Ectodermal cell (in vitro differentiated cells): ENCODE measurements at regions not wholly inside any gene's neighbourhood (a gene's known extent, or its start where the extent isn't known, plus 50 kb on each side); places are given as distances from the start of the nearest gene placed in this dataset.

ENCODE experiments used
- H3K27ac ChIP-seq: 2 replicates; pipeline ENCODE4 v1.7.0; 2013; ENCODE audit warnings: mild to moderate bottlenecking, low read depth, low read length; ENCODE audit not compliant: insufficient read depth, poor library complexity, severe bottlenecking
- H3K27me3 ChIP-seq: 2 replicates; pipeline ENCODE4 v1.7.0; 2013; ENCODE audit warnings: mild to moderate bottlenecking, low read length; ENCODE audit not compliant: insufficient read depth, control insufficient read depth, poor library complexity, severe bottlenecking
- H3K36me3 ChIP-seq: one replicate; pipeline ENCODE4 v1.7.0; 2013; ENCODE audit warnings: low read length; ENCODE audit not compliant: control insufficient read depth, insufficient read depth
- H3K4me1 ChIP-seq: one replicate; pipeline ENCODE4 v1.7.0; 2013; ENCODE audit warnings: low read length; ENCODE audit not compliant: control insufficient read depth, insufficient read depth
- H3K4me3 ChIP-seq: 2 replicates; pipeline ENCODE4 v1.7.0; 2013; ENCODE audit warnings: low read depth, low read length, control low read depth; ENCODE audit not compliant: insufficient read depth
- H3K9me3 ChIP-seq: 2 replicates; pipeline ENCODE4 v1.7.0; 2013; ENCODE audit warnings: mild to moderate bottlenecking, low read length, moderate library complexity; ENCODE audit not compliant: control insufficient read depth
- WGBS, 2 experiments: methylation state at CpG; one replicate each; pipeline ENCODE4 v1.1.7; 2013; ENCODE audit warnings: missing lambda C conversion rate in 2 of 2; 5-methylcytosine and 5-hydroxymethylcytosine counted together

DNA sequence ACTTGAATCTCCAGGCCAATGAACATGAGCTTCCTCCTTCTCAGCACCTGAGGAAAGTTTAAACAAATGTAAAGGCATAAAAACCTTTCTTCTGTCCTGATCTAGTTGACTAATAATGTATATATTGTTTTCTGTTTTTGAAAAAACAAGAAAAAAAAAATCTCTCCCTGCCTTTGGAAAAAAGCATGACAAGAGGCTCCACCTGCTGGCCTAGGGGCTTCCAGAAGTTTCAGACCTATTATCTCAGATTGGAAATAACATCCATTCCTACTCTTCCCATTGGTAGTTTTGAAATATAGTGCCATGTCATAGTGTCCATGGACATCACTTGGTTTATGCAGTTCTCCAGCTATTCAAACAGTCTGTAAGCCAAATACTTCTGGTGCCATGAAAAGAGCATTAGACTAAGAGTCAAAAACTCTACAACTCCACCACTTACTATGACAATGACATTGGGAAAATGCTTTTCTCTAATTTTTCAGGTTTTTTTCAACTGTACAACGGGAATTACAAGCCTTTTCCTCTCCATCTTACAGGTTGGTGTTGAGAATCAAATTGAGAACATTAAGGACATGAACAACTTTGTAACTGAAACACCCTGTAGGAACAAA lies 409.6 kb upstream of the MPDZ start:
- H3K27me3 ChIP-seq, result no peaks in the 10 kb centered on the region
- 82 to 90% methylated on average over 1 of the region's 1 CpG for WGBS, 2 experiments
- H3K4me3 ChIP-seq, result no peak overlapping the region
- no peak overlapping the region for H3K27ac ChIP-seq
- H3K9me3 ChIP-seq, result no peaks in the 10 kb centered on the region
- peaks cover 4% of the 10 kb centered on the region for H3K4me1 ChIP-seq
- H3K36me3 ChIP-seq, result no peaks in the 10 kb centered on the region

DNA sequence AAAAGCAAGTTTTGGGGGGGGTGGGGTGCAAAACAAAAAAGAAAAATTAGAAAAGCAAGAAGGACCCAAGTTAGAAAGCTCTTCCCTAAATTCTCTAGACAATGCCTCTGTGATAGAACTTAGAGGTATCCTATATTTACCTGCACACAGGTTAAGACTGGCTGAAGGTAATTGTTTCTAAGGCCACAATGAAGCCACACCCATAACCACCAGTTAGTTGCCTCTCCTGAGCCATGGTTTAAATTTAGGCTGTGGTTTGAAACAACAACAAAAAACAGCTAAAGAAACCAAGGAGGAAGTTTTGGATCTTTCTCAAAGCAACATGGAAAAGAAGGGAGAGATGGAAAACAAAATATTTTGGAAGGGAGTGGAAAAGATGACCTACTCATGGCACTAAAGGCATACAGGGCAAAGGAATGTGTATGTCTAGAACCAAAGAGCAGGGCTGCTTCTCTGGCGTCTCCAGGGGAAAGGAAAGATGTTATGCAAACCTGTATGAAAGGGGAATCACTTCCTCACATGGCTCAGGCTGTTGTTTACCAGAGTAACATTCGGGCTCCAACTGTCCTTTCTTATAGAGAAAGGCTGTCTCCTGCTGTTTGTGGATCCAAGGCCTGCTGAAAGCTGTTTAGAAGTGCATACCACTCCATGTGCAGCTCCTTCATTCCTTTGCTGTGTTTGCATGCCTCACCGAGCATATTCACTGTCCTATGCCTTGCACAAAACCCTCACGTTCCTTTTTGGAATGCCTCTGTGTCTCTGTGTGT lies 408.9 kb upstream of the MPDZ start:
- Histone ChIP-seq H3K9me3 (no peaks in the 10 kb centered on the region), H3K4me1 (peaks cover 4% of the 10 kb centered on the region), H3K4me3 (no peak overlapping the region), H3K27me3 (no peaks in the 10 kb centered on the region), H3K36me3 (no peaks in the 10 kb centered on the region), H3K27ac (no peak overlapping the region)
- 7 to 8% methylated on average over 4 of the region's 4 CpGs for WGBS, 2 experiments

DNA sequence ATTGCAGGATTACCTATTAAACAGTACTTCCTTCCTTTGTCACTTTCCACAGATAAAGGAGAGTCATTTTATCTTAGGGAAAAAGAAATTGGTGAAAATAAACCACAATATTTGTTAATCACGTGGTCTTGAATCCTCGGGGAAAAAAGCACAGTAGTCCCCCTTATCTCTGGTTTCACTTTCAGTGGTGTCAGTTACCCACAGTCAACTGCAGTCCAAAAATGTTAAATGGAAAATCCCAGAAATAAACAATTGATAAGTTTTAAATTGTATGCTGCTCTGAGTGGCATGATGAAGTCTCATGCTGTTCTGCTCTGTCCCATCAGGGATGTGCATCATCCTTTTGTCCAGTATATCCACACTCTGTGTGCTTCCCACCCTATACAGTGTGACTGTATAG lies 405.2 kb upstream of the MPDZ start:
- Histone ChIP-seq H3K4me1 (peaks cover 4% of the 10 kb centered on the region), H3K27ac (no peak overlapping the region), H3K9me3 (no peaks in the 10 kb centered on the region), H3K27me3 (no peaks in the 10 kb centered on the region), H3K36me3 (no peaks in the 10 kb centered on the region), H3K4me3 (no peak overlapping the region)
- 97% methylated on average over 2 of the region's 2 CpGs for WGBS, 2 experiments

DNA sequence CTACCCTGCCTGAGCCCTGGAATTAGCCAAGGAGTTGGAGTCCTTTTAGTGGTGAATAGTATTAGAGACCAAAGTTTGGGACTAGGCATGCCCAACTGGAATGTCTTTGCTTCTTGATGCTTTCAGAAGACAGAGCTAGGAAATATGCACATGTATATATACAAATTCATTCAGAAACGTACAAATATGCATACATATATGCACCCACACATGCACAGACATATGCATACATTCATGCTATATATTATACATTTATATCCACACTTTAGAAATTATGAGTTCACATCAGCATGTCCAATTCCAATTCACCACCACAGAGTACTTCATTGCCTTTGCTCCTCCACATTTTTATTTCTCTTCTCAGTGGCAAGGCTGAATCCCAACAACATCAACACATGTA lies 398.3 kb upstream of the MPDZ start:
- no peaks in the 10 kb centered on the region for H3K27me3 ChIP-seq
- no peak overlapping the region for H3K4me3 ChIP-seq
- no peaks in the 10 kb centered on the region for H3K4me1 ChIP-seq
- H3K27ac ChIP-seq, result no peak overlapping the region
- no peaks in the 10 kb centered on the region for H3K9me3 ChIP-seq
- WGBS, 2 experiments, result 78 to 90% methylated on average over 1 of the region's 1 CpG
- no peaks in the 10 kb centered on the region for H3K36me3 ChIP-seq

DNA sequence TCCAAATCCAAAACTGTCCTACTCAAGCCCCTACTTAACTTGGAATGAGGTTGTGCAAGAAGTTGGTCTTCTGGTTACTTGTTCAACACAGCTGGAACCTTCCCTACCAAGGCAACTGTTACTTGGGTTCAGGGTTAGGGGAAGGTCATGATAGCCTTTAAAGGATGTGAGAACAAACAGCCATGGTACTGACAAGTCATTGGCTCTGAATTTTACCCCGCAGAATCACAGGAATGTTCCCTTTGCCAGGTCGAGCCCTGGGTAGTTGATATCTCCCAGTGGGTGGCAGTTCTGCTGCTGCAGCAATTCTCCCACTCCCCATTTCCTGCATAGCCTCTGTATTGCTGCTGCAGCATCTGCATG lies 396.1 kb upstream of the MPDZ start:
- 40 to 42% methylated on average over 2 of the region's 2 CpGs for WGBS, 2 experiments
- Histone ChIP-seq H3K4me3 (no peak overlapping the region), H3K4me1 (no peaks in the 10 kb centered on the region), H3K9me3 (no peaks in the 10 kb centered on the region), H3K36me3 (no peaks in the 10 kb centered on the region), H3K27me3 (no peaks in the 10 kb centered on the region), H3K27ac (no peak overlapping the region)

DNA sequence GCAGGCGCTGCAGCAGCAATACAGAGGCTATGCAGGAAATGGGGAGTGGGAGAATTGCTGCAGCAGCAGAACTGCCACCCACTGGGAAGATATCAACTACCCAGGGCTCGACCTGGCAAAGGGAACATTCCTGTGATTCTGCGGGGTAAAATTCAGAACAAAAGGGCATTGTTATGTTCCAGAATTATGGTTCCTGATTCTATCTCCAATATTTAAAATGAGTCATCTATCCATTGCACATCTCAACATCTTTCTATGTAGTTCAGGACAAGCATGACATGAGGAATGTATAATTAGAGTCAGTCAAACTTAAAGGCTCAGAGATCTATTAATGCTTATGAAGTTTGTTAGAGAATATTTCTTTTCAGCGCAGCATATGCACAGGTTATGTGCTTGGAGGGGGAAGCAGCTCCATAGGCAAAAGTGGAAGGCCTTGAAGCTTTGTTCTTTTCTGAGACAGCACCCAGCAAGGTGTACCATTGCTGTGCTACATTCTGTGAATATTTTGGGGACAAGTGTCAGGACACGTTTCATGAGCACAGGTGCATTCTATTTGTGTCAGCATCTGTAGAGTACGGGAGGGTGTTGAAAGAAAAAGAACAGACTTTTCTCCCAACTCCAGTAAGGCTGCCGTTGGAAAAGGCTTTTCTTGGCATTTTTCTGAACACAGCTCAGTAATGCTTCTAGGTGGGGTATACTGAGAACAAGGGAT lies 395.6 kb upstream of the MPDZ start:
- Histone ChIP-seq H3K4me1 (no peaks in the 10 kb centered on the region), H3K27ac (no peak overlapping the region), H3K27me3 (no peaks in the 10 kb centered on the region), H3K4me3 (no peak overlapping the region), H3K9me3 (no peaks in the 10 kb centered on the region), H3K36me3 (no peaks in the 10 kb centered on the region)
- 87 to 88% methylated on average over 7 of the region's 7 CpGs for WGBS, 2 experiments

DNA sequence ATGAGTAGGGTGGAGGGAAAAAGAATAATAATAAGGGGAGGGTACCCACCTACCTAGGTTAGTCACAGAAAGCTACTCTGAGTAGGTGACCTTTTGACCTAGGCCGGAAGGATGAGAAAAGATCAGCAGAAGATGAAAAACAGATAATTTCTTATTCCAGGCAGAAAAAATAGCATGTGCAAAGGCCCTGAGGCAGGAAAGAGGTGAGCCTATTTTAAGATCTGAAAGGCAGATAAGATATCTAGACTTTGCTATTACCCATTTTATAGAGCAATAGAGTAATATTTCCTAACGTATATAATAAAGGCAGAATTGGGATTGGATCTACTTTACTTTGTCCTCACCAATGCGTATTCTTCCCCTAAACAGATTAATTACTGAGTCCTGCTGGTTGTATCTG lies 393.9 kb upstream of the MPDZ start:
- Histone ChIP-seq H3K4me1 (no peaks in the 10 kb centered on the region), H3K27ac (no peak overlapping the region), H3K4me3 (no peak overlapping the region), H3K9me3 (no peaks in the 10 kb centered on the region), H3K36me3 (no peaks in the 10 kb centered on the region), H3K27me3 (no peaks in the 10 kb centered on the region)
- WGBS, 2 experiments, result 40 to 47% methylated on average over 2 of the region's 3 CpGs

DNA sequence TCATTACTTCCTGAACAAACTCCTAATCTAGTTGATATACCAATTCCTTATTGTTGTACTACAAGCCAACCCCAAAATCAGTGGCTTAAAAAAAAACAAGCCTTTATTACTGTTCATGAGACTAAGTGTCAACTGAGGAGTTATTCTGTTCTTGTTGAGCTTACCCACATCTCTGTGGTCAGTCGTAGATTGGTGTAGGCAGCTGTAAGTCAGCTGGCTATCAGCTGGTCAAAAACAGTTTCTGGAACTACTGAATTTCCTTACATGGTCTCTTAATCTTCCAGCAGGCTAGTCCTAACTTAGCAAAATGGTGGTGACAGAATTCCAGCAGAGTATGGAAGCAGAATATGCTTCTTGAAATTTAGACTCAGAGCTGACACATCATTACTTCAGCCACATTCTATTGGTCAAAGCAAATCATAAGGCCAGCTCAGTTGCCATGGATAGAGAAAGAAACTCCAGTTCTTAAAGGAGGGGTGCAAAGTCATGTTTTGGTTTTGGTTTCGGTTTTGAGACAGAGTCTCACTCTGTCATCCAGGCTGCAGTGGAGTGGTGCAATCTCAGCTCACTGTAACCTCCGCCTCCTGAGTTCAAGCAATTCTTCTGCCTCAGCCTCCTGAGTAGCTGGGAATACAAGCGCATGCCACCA lies 386.1 kb upstream of the MPDZ start:
- WGBS, 2 experiments, result 88 to 93% methylated on average over 4 of the region's 4 CpGs
- Histone ChIP-seq H3K4me3 (no peak overlapping the region), H3K27ac (no peak overlapping the region), H3K36me3 (no peaks in the 10 kb centered on the region), H3K27me3 (no peaks in the 10 kb centered on the region), H3K9me3 (no peaks in the 10 kb centered on the region), H3K4me1 (no peaks in the 10 kb centered on the region)

DNA sequence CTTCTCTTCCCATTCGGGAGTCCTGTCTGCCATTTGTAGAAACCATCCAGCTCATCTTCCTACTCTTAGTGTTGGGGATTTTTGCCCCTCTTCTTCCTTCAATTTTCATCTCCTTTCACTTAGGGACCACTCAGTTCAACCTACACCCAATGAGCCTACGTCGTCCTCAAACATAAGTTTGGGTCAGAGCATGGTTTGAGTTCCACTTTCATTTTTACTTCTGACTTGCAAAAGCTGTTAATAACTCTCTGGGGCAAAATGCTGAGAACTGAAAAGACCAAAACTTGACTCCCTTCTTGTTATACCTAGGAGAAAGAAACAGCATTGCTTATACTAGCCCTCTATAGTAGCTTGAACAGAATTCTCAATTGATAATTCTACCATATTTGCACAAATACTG lies 381.5 kb upstream of the MPDZ start:
- no peaks in the 10 kb centered on the region for H3K36me3 ChIP-seq
- no peaks in the 10 kb centered on the region for H3K9me3 ChIP-seq
- 89 to 95% methylated on average over 3 of the region's 3 CpGs for WGBS, 2 experiments
- H3K27ac ChIP-seq, result no peak overlapping the region
- H3K27me3 ChIP-seq, result no peaks in the 10 kb centered on the region
- H3K4me3 ChIP-seq, result no peak overlapping the region
- H3K4me1 ChIP-seq, result no peaks in the 10 kb centered on the region
